GM23338 (cell line): ENCODE measurements at regions not wholly inside any gene's neighbourhood (a gene's known extent, or its start where the extent isn't known, plus 50 kb on each side); places are given as distances from the start of the nearest gene placed in this dataset.

Source experiments
- ATAC-seq: fragments of 200-7000 bp; cut with Tn5 transposase; 3 replicates; pipeline ENCODE4 v1.9.1; 2020
- DNase-seq: peaks from one replicate; pipeline ENCODE4 v3.0.0-alpha.2; 2015; ENCODE audit warnings: low spot score
- H2AFZ ChIP-seq: fragments of 200-600 bp; sonication (generic); 2 replicates; pipeline ENCODE4 v1.8.0; 2016; ENCODE audit warnings: antibody characterized with exemption, mild to moderate bottlenecking, moderate library complexity
- H3F3A ChIP-seq: fragments of 200-600 bp; sonication (generic); replicated peaks from 2 replicates; pipeline ENCODE4 v1.8.0; 2017; ENCODE audit warnings: antibody characterized with exemption, mixed run types, low read depth
- H3K27ac ChIP-seq: fragments of 200-600 bp; sonication (generic); 2 replicates; pipeline ENCODE4 v1.6.1; 2016; ENCODE audit warnings: low read depth
- H3K27me3 ChIP-seq: fragments of 200-600 bp; sonication (generic); 2 replicates; pipeline ENCODE4 v1.8.0; 2016; ENCODE audit warnings: mild to moderate bottlenecking, mixed run types, moderate library complexity; ENCODE audit not compliant: insufficient read depth
- H3K36me3 ChIP-seq: fragments of 200-600 bp; sonication (generic); 2 replicates; pipeline ENCODE4 v1.8.0; 2016; ENCODE audit warnings: mild to moderate bottlenecking; ENCODE audit not compliant: insufficient read depth
- H3K4me1 ChIP-seq: fragments of 200-600 bp; sonication (generic); 2 replicates; pipeline ENCODE4 v1.8.0; 2016; ENCODE audit warnings: mild to moderate bottlenecking, moderate library complexity; ENCODE audit not compliant: insufficient read depth
- H3K4me2 ChIP-seq: fragments of 200-600 bp; sonication (generic); 2 replicates; pipeline ENCODE4 v1.7.1; 2017; ENCODE audit warnings: mixed run types
- H3K4me3 ChIP-seq: fragments of 200-600 bp; sonication (generic); 2 replicates; pipeline ENCODE4 v1.6.1; 2016; ENCODE audit warnings: mixed run types
- H3K79me2 ChIP-seq: fragments of 200-600 bp; sonication (generic); replicated peaks from 2 replicates; pipeline ENCODE4 v1.8.0; 2017; ENCODE audit warnings: mild to moderate bottlenecking; ENCODE audit not compliant: insufficient read depth
- H3K9me2 ChIP-seq: fragments of 200-600 bp; sonication (generic); 2 replicates; pipeline ENCODE4 v1.8.0; 2017; ENCODE audit not compliant: insufficient read depth
- H4K20me1 ChIP-seq: fragments of 200-600 bp; sonication (generic); replicated peaks from 2 replicates; pipeline ENCODE4 v1.8.0; 2017; ENCODE audit warnings: mild to moderate bottlenecking; ENCODE audit not compliant: insufficient read depth
- H3K27ac Mint-ChIP-seq: 2 replicates; pipeline ENCODE4 v1.8.0; 2020; ENCODE audit warnings: inconsistent platforms, mild to moderate bottlenecking, moderate library complexity, mixed read lengths
- H3K27me3 Mint-ChIP-seq: 3 replicates; pipeline ENCODE4 v1.8.0; 2022; ENCODE audit warnings: low read depth, mild to moderate bottlenecking, moderate library complexity, mixed read lengths, inconsistent platforms; ENCODE audit not compliant: insufficient read depth, poor library complexity
- H3K36me3 Mint-ChIP-seq: 3 replicates; pipeline ENCODE4 v1.8.0; 2021; ENCODE audit warnings: low read depth, mild to moderate bottlenecking, inconsistent platforms, moderate library complexity, mixed read lengths
- H3K4me1 Mint-ChIP-seq: 3 replicates; pipeline ENCODE4 v1.8.0; 2020; ENCODE audit warnings: mild to moderate bottlenecking, inconsistent platforms, mixed read lengths
- H3K4me3 Mint-ChIP-seq: 3 replicates; pipeline ENCODE4 v1.8.0; 2021; ENCODE audit warnings: moderate library complexity, mild to moderate bottlenecking, inconsistent platforms, mixed read lengths
- H3K9me3 Mint-ChIP-seq: 3 replicates; pipeline ENCODE4 v1.8.0; 2020; ENCODE audit warnings: moderate library complexity, mild to moderate bottlenecking, inconsistent platforms, mixed read lengths
- CREB1 ChIP-seq: fragments of 250-450 bp; sonication (Bioruptor Pico); IDR thresholded peaks from 2 replicates; pipeline ENCODE4 v1.5.0; 2020; ENCODE audit warnings: low read depth, mild to moderate bottlenecking, moderate library complexity
- EZH2 ChIP-seq: fragments of 200-600 bp; sonication (generic); IDR thresholded peaks from one replicate; pipeline ENCODE4 v1.8.0; 2017; ENCODE audit warnings: antibody characterized with exemption, mild to moderate bottlenecking, low read depth; ENCODE audit not compliant: unreplicated experiment
- EZH2phosphoT487 ChIP-seq: fragments of 200-600 bp; sonication (generic); IDR thresholded peaks from one replicate; pipeline ENCODE4 v1.8.1; 2018; ENCODE audit warnings: antibody characterized with exemption; ENCODE audit not compliant: unreplicated experiment
- JUNB ChIP-seq: IDR thresholded peaks from one replicate; pipeline ENCODE4 v1.6.1; 2016; ENCODE audit warnings: antibody characterized with exemption; ENCODE audit not compliant: unreplicated experiment
- NANOG ChIP-seq: IDR thresholded peaks from 2 replicates; pipeline ENCODE4 v1.6.1; 2016; ENCODE audit warnings: antibody characterized with exemption, borderline replicate concordance
- POLR2AphosphoS5 ChIP-seq: IDR thresholded peaks from 2 replicates; pipeline ENCODE4 v1.6.1; 2016; ENCODE audit warnings: antibody characterized with exemption, low read depth
- ZNF114 ChIP-seq: fragments of 250-450 bp; sonication (Bioruptor Pico); IDR thresholded peaks from 2 replicates; pipeline ENCODE4 v1.5.0; 2020; ENCODE audit warnings: mild to moderate bottlenecking, moderate library complexity
- ZNF331 ChIP-seq: fragments of 250-450 bp; sonication (Bioruptor Pico); IDR thresholded peaks from 2 replicates; pipeline ENCODE4 v1.5.0; 2020; ENCODE audit warnings: low read depth, mild to moderate bottlenecking, moderate library complexity
- TF ChIP-seq, protein P1 (sequence below), 2 experiments: fragments of 200-600 bp in 1 of 2; sonication (generic) in 1 of 2; conservative IDR thresholded peaks; 2 replicates each; pipeline versions ENCODE4 v1.5.1 to v1.6.1; 2016 to 2017; ENCODE audit warnings: antibody characterized with exemption in 2 of 2, low read depth in 2 of 2, mild to moderate bottlenecking in 2 of 2, moderate library complexity in 1 of 2
- TF ChIP-seq, protein P2 (sequence below): IDR thresholded peaks from 2 replicates; pipeline ENCODE4 v1.6.1; 2016; ENCODE audit warnings: antibody characterized with exemption
- TF ChIP-seq, protein P3 (sequence below): fragments of 250-450 bp; sonication (Bioruptor Pico); IDR thresholded peaks from 2 replicates; pipeline ENCODE4 v1.5.0; 2020; ENCODE audit warnings: mild to moderate bottlenecking, moderate library complexity

DNA sequence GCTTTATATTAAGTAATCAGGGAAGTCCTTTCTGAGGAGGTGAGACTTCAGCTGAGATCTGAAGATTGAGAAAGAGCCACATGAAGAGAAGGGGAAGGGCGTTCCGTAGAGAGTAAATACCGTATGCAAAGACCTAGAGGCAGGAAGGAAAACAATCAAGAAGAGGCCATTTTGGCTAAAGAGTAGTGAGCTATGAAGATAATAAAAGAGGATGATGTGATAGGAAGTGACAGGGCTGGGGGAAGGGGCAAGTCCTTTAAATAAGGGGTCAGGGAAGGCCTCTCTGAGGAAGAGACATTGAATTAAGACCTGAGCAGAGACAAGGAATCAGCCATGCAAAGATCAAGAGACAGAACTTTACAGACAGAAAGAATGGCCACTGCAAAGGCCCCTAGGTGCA is 86.2 kb downstream of the ZIC3 start:
- no peaks in the 10 kb centered on the region for H3K79me2 ChIP-seq
- Mint-ChIP-seq H3K27ac (no peak overlapping the region), H3K4me3 (no peak overlapping the region), H3K9me3 (no peaks in the 10 kb centered on the region), H3K27me3 (no peaks in the 10 kb centered on the region), H3K36me3 (no peaks in the 10 kb centered on the region), H3K4me1 (no peaks in the 10 kb centered on the region; the same call in 2 of the 3 replicates)
- no peaks in the 10 kb centered on the region for H3K9me2 ChIP-seq
- no peak overlapping the region for H2AFZ ChIP-seq
- H3K4me3 ChIP-seq = no peak overlapping the region
- TF ChIP-seq, protein P1, sequence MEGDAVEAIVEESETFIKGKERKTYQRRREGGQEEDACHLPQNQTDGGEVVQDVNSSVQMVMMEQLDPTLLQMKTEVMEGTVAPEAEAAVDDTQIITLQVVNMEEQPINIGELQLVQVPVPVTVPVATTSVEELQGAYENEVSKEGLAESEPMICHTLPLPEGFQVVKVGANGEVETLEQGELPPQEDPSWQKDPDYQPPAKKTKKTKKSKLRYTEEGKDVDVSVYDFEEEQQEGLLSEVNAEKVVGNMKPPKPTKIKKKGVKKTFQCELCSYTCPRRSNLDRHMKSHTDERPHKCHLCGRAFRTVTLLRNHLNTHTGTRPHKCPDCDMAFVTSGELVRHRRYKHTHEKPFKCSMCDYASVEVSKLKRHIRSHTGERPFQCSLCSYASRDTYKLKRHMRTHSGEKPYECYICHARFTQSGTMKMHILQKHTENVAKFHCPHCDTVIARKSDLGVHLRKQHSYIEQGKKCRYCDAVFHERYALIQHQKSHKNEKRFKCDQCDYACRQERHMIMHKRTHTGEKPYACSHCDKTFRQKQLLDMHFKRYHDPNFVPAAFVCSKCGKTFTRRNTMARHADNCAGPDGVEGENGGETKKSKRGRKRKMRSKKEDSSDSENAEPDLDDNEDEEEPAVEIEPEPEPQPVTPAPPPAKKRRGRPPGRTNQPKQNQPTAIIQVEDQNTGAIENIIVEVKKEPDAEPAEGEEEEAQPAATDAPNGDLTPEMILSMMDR (conservative IDR thresholded peaks at IDR 0.05; ENCODE audit: low read depth in 2 of 2) = no peak
- no peak for TF ChIP-seq ZNF114 (CRISPR knock-in tag)
- ATAC-seq (no peak), DNase-seq (no peak)
- no peaks in the 10 kb centered on the region for H3K27me3 ChIP-seq
- no peaks in the 10 kb centered on the region for H3F3A ChIP-seq
- no peak overlapping the region for H3K27ac ChIP-seq
- no peak overlapping the region for H3K4me2 ChIP-seq
- no peaks in the 10 kb centered on the region for H3K4me1 ChIP-seq
- H4K20me1 ChIP-seq = no peaks in the 10 kb centered on the region
- no peaks in the 10 kb centered on the region for H3K36me3 ChIP-seq

DNA sequence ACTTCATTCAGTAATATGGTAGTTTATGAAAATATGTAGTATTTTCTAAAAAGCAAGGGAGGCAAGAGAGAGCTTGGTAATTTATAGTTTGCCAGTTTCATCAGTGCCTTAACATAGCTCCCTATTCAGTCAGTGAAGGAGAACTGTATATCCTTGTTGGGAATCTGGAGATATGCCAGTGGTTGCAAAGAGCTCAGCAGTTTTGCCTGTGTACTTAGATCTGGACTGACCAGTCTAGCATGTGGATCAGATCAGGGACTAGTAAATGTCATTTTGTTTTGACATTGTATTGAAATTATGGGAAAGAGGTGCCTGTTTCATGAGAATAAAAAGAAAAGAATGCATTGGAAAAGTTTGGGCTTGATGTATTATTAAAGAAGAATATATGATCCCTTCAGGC is 88.6 kb downstream of the ZIC3 start:
- Mint-ChIP-seq H3K4me3 (no peak overlapping the region), H3K27me3 (no peaks in the 10 kb centered on the region), H3K27ac (no peak overlapping the region), H3K36me3 (no peaks in the 10 kb centered on the region), H3K4me1 (no peaks in the 10 kb centered on the region; the same call in 2 of the 3 replicates), H3K9me3 (peaks cover 2% of the 10 kb centered on the region; the same call in 1 of the 3 replicates)
- no peak for ATAC-seq
- no peaks in the 10 kb centered on the region for H3K9me2 ChIP-seq
- H3K36me3 ChIP-seq = no peaks in the 10 kb centered on the region
- H3K27ac ChIP-seq = no peak overlapping the region
- no peak overlapping the region for H3K4me3 ChIP-seq
- DNase-seq = no peak
- H3K4me2 ChIP-seq = no peak overlapping the region
- no peaks in the 10 kb centered on the region for H3K4me1 ChIP-seq
- H2AFZ ChIP-seq = no peak overlapping the region
- H3K27me3 ChIP-seq = no peaks in the 10 kb centered on the region
- no peaks in the 10 kb centered on the region for H3K79me2 ChIP-seq
- H3F3A ChIP-seq = no peaks in the 10 kb centered on the region
- no peaks in the 10 kb centered on the region for H4K20me1 ChIP-seq
- TF ChIP-seq CREB1 (no peak), JUNB (no peak), EZH2 (no peak), POLR2AphosphoS5 (no peak), NANOG (no peak), ZNF114 (CRISPR knock-in tag) (no peak), EZH2phosphoT487 (no peak), ZNF331 (CRISPR knock-in tag) (no peak)
- TF ChIP-seq, protein P2, sequence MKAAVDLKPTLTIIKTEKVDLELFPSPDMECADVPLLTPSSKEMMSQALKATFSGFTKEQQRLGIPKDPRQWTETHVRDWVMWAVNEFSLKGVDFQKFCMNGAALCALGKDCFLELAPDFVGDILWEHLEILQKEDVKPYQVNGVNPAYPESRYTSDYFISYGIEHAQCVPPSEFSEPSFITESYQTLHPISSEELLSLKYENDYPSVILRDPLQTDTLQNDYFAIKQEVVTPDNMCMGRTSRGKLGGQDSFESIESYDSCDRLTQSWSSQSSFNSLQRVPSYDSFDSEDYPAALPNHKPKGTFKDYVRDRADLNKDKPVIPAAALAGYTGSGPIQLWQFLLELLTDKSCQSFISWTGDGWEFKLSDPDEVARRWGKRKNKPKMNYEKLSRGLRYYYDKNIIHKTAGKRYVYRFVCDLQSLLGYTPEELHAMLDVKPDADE = no peak
- TF ChIP-seq, protein P3, sequence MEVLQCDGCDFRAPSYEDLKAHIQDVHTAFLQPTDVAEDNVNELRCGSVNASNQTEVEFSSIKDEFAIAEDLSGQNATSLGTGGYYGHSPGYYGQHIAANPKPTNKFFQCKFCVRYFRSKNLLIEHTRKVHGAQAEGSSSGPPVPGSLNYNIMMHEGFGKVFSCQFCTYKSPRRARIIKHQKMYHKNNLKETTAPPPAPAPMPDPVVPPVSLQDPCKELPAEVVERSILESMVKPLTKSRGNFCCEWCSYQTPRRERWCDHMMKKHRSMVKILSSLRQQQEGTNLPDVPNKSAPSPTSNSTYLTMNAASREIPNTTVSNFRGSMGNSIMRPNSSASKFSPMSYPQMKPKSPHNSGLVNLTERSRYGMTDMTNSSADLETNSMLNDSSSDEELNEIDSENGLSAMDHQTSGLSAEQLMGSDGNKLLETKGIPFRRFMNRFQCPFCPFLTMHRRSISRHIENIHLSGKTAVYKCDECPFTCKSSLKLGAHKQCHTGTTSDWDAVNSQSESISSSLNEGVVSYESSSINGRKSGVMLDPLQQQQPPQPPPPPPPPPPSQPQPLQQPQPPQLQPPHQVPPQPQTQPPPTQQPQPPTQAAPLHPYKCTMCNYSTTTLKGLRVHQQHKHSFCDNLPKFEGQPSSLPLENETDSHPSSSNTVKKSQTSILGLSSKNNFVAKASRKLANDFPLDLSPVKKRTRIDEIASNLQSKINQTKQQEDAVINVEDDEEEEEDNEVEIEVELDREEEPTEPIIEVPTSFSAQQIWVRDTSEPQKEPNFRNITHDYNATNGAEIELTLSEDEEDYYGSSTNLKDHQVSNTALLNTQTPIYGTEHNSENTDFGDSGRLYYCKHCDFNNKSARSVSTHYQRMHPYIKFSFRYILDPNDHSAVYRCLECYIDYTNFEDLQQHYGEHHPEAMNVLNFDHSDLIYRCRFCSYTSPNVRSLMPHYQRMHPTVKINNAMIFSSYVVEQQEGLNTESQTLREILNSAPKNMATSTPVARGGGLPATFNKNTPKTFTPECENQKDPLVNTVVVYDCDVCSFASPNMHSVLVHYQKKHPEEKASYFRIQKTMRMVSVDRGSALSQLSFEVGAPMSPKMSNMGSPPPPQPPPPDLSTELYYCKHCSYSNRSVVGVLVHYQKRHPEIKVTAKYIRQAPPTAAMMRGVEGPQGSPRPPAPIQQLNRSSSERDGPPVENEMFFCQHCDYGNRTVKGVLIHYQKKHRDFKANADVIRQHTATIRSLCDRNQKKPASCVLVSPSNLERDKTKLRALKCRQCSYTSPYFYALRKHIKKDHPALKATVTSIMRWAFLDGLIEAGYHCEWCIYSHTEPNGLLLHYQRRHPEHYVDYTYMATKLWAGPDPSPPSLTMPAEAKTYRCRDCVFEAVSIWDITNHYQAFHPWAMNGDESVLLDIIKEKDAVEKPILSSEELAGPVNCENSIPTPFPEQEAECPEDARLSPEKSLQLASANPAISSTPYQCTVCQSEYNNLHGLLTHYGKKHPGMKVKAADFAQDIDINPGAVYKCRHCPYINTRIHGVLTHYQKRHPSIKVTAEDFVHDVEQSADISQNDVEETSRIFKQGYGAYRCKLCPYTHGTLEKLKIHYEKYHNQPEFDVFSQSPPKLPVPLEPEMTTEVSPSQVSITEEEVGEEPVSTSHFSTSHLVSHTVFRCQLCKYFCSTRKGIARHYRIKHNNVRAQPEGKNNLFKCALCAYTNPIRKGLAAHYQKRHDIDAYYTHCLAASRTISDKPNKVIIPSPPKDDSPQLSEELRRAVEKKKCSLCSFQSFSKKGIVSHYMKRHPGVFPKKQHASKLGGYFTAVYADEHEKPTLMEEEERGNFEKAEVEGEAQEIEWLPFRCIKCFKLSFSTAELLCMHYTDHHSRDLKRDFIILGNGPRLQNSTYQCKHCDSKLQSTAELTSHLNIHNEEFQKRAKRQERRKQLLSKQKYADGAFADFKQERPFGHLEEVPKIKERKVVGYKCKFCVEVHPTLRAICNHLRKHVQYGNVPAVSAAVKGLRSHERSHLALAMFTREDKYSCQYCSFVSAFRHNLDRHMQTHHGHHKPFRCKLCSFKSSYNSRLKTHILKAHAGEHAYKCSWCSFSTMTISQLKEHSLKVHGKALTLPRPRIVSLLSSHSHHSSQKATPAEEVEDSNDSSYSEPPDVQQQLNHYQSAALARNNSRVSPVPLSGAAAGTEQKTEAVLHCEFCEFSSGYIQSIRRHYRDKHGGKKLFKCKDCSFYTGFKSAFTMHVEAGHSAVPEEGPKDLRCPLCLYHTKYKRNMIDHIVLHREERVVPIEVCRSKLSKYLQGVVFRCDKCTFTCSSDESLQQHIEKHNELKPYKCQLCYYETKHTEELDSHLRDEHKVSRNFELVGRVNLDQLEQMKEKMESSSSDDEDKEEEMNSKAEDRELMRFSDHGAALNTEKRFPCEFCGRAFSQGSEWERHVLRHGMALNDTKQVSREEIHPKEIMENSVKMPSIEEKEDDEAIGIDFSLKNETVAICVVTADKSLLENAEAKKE (CRISPR knock-in tag) = no peak
- TF ChIP-seq, protein P1 (conservative IDR thresholded peaks at IDR 0.05; ENCODE audit: low read depth in 2 of 2) = no peak
